Neural progenitor cell (in vitro differentiated cells): ENCODE measurements at regions not wholly inside any gene's neighbourhood (a gene's known extent, or its start where the extent isn't known, plus 50 kb on each side); places are given as distances from the start of the nearest gene placed in this dataset.

Source experiments
- EZH2 ChIP-seq: fragments of 200-600 bp; sonication (generic); IDR thresholded peaks from 2 replicates; pipeline ENCODE4 v1.6.1; 2017; ENCODE audit warnings: antibody characterized with exemption, mild to moderate bottlenecking, moderate library complexity
- EZH2phosphoT487 ChIP-seq: fragments of 200-600 bp; sonication (generic); IDR thresholded peaks from 2 replicates; pipeline ENCODE4 v1.6.1; 2017; ENCODE audit warnings: antibody characterized with exemption
- TF ChIP-seq, protein P1 (sequence below): fragments of 200-600 bp; sonication (generic); IDR thresholded peaks from 2 replicates; pipeline ENCODE4 v1.5.1; 2017; ENCODE audit warnings: antibody characterized with exemption, mild to moderate bottlenecking

DNA sequence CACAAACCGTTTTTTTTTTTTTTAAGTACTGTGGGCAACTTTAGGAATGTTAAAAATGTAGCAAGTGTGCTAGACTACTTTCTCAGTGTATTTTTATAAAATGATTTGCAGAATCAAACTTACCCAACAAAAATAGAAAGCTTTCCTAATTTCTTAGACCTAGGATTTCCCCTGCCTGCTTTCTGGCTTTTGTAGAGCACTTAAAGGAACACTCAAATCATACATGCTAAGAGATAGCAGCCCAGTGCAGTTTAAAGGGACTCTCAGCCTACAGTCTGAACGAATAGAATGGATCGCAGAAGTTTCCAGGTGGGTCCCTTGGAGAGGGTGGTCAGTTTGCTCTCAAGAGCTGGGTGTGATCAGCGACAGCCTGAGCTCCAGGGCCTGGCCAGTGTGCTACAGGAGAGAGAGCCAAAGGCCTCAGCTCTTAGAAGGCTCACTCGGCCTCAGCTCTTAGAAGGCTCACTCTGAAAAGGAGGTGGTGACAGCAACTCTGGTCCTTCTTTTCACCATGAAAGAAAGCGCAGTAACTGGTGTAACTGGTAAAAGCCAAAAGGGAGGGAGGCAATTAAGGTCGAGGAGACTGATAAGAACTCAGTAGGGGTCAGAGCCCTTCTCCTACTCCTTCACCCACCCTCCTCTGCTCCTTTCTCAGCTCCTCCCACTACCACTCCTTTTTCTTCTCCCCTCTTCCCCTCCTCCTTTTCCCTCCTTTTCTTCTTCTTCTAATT lies 142.4 kb downstream of the ZFP64 start:
- TF ChIP-seq, protein P1, sequence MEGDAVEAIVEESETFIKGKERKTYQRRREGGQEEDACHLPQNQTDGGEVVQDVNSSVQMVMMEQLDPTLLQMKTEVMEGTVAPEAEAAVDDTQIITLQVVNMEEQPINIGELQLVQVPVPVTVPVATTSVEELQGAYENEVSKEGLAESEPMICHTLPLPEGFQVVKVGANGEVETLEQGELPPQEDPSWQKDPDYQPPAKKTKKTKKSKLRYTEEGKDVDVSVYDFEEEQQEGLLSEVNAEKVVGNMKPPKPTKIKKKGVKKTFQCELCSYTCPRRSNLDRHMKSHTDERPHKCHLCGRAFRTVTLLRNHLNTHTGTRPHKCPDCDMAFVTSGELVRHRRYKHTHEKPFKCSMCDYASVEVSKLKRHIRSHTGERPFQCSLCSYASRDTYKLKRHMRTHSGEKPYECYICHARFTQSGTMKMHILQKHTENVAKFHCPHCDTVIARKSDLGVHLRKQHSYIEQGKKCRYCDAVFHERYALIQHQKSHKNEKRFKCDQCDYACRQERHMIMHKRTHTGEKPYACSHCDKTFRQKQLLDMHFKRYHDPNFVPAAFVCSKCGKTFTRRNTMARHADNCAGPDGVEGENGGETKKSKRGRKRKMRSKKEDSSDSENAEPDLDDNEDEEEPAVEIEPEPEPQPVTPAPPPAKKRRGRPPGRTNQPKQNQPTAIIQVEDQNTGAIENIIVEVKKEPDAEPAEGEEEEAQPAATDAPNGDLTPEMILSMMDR = no peak
- TF ChIP-seq EZH2 (no peak), EZH2phosphoT487 (no peak)
